HL-60 (cell line): ENCODE measurements at regions not wholly inside any gene's neighbourhood (a gene's known extent, or its start where the extent isn't known, plus 50 kb on each side); places are given as distances from the start of the nearest gene placed in this dataset.
A peak's percentile ranks its signal among the peaks of the same experiment; 100 is the strongest.

ENCODE experiments used
- DNase-seq, 2 experiments: peaks; one replicate each; pipeline ENCODE4 v3.0.0-alpha.2; 2010 to 2020; ENCODE audit warnings: low read depth in 1 of 2, low spot score in 1 of 2
- H3K27ac ChIP-seq: fragments of 250-450 bp; sonication (Bioruptor Pico); replicated peaks from 2 replicates; pipeline ENCODE4 v1.5.1; 2020; ENCODE audit warnings: mild to moderate bottlenecking, moderate library complexity
- H3K27me3 ChIP-seq: fragments of 250-450 bp; sonication (Bioruptor Pico); 2 replicates; pipeline ENCODE4 v1.5.1; 2021; ENCODE audit warnings: mild to moderate bottlenecking, moderate library complexity; ENCODE audit not compliant: insufficient read depth, poor library complexity, severe bottlenecking
- H3K4me3 ChIP-seq: replicated peaks from 2 replicates; pipeline ENCODE4 v1.5.1; 2011; ENCODE audit warnings: mild to moderate bottlenecking, control low read depth, low read length; ENCODE audit not compliant: insufficient read depth
- GABPA ChIP-seq: IDR thresholded peaks from 2 replicates; pipeline ENCODE4 v1.6.1; 2012; ENCODE audit warnings: low read depth
- POLR2AphosphoS5 ChIP-seq: IDR thresholded peaks from 2 replicates; pipeline ENCODE4 v1.6.1; 2012; ENCODE audit warnings: low read depth
- SPI1 ChIP-seq: IDR thresholded peaks from 2 replicates; pipeline ENCODE4 v1.6.1; 2012; ENCODE audit warnings: low read depth, mild to moderate bottlenecking, borderline replicate concordance
- TF ChIP-seq, protein P1 (sequence below): IDR thresholded peaks from one replicate; pipeline ENCODE4 v1.5.1; 2011; ENCODE audit warnings: low read length, control low read depth, inconsistent platforms; ENCODE audit not compliant: insufficient read depth
- TF ChIP-seq, protein P2 (sequence below): IDR thresholded peaks from 2 replicates; pipeline ENCODE4 v1.6.1; 2012; ENCODE audit warnings: low read depth; ENCODE audit not compliant: insufficient replicate concordance

DNA sequence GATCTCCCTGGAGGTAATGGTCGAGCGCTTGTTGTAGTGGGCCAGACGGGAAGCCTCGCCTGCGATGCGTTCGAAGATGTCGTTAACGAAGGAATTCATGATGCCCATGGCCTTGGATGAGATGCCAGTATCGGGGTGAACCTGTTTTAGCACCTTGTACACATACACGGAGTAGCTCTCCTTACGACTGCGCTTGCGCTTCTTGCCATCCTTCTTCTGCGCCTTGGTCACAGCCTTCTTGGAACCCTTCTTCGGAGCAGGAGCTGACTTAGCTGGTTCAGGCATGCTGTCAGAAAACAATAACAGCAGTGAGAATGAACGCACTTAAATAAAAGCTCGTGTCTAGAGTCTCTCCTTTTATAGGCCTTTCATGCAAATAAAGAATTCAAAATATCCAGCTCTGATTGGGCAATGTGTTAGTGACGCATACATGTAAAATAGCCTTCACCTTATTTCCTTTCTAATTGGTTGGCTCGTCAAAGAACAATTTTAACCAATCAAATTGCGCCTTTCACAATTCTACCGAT is 129.2 kb downstream of the HFE start:
- DNase-seq, result peak in 1 of 2 experiments; percentile 84
- Histone ChIP-seq H3K27ac (peak overlapping the region; percentile 82), H3K4me3 (peak overlapping the region; percentile 29), H3K27me3 (no peaks in the 10 kb centered on the region)
- TF ChIP-seq SPI1 (no peak), POLR2AphosphoS5 (peak; percentile 86)

DNA sequence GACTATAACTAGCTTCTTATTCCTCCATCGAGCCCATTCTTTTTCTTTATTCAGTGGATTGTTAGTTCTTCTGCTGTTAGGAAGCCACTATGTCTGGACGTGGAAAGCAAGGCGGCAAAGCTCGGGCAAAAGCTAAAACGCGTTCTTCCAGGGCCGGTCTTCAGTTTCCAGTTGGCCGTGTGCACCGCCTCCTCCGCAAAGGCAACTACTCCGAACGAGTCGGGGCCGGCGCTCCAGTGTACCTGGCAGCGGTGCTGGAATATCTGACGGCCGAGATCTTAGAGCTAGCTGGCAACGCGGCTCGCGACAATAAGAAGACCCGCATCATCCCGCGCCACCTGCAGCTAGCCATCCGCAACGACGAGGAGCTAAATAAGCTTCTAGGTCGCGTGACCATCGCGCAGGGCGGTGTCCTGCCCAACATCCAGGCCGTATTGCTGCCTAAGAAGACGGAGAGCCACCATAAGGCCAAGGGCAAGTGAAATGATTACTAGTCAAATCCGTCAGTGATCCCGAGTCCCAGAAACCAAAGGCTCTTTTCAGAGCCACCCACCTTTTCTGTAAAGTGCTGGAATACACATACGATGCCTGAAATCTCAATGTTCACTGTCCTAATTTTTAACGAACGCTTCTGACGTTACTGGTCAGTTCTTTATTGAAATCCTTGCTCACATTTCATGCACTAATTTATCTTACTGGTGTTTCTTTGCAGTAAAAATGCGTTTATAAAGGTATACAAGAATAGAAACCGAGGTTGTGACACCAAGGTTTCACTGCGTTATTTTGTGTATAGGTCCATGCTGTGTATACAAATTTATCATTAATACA is 129.9 kb downstream of the HFE start:
- H3K27me3 ChIP-seq, result no peaks in the 10 kb centered on the region
- peak overlapping the region; percentile 29 for H3K4me3 ChIP-seq
- no peak for TF ChIP-seq SPI1
- TF ChIP-seq, protein P1, sequence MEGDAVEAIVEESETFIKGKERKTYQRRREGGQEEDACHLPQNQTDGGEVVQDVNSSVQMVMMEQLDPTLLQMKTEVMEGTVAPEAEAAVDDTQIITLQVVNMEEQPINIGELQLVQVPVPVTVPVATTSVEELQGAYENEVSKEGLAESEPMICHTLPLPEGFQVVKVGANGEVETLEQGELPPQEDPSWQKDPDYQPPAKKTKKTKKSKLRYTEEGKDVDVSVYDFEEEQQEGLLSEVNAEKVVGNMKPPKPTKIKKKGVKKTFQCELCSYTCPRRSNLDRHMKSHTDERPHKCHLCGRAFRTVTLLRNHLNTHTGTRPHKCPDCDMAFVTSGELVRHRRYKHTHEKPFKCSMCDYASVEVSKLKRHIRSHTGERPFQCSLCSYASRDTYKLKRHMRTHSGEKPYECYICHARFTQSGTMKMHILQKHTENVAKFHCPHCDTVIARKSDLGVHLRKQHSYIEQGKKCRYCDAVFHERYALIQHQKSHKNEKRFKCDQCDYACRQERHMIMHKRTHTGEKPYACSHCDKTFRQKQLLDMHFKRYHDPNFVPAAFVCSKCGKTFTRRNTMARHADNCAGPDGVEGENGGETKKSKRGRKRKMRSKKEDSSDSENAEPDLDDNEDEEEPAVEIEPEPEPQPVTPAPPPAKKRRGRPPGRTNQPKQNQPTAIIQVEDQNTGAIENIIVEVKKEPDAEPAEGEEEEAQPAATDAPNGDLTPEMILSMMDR, result no peak
- TF ChIP-seq POLR2AphosphoS5, result peak; percentile 86; the same call in 1 of the 2 replicates
- peak overlapping the region; percentile 82 for H3K27ac ChIP-seq
- DNase-seq, result peak; percentile 55 to 87

DNA sequence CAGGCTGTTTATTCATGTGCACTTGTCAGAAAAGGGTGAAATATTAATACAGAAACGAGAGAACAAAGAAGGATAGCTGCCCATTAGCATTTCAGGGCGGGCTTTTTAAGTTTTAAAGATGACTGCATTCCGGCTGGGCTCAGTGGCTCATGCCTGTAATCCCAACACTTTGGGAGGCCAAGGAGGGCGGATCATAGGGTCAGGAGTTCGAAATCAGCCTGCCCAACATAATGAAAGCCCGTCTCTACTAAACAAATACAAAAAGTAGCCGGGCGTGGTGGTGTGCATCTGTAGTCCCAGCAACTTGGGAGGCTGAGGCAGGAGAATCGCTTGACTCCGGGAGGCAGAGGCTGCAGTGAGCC is 130.5 kb downstream of the HFE start:
- TF ChIP-seq, protein P1, result no peak
- TF ChIP-seq GABPA (no peak), SPI1 (no peak), POLR2AphosphoS5 (no peak)
- TF ChIP-seq, protein P2, sequence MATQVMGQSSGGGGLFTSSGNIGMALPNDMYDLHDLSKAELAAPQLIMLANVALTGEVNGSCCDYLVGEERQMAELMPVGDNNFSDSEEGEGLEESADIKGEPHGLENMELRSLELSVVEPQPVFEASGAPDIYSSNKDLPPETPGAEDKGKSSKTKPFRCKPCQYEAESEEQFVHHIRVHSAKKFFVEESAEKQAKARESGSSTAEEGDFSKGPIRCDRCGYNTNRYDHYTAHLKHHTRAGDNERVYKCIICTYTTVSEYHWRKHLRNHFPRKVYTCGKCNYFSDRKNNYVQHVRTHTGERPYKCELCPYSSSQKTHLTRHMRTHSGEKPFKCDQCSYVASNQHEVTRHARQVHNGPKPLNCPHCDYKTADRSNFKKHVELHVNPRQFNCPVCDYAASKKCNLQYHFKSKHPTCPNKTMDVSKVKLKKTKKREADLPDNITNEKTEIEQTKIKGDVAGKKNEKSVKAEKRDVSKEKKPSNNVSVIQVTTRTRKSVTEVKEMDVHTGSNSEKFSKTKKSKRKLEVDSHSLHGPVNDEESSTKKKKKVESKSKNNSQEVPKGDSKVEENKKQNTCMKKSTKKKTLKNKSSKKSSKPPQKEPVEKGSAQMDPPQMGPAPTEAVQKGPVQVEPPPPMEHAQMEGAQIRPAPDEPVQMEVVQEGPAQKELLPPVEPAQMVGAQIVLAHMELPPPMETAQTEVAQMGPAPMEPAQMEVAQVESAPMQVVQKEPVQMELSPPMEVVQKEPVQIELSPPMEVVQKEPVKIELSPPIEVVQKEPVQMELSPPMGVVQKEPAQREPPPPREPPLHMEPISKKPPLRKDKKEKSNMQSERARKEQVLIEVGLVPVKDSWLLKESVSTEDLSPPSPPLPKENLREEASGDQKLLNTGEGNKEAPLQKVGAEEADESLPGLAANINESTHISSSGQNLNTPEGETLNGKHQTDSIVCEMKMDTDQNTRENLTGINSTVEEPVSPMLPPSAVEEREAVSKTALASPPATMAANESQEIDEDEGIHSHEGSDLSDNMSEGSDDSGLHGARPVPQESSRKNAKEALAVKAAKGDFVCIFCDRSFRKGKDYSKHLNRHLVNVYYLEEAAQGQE, result no peak
- no peaks in the 10 kb centered on the region for H3K27me3 ChIP-seq
- no peak overlapping the region for H3K4me3 ChIP-seq
- DNase-seq, result no peak
- peak overlapping the region; percentile 82 for H3K27ac ChIP-seq

DNA sequence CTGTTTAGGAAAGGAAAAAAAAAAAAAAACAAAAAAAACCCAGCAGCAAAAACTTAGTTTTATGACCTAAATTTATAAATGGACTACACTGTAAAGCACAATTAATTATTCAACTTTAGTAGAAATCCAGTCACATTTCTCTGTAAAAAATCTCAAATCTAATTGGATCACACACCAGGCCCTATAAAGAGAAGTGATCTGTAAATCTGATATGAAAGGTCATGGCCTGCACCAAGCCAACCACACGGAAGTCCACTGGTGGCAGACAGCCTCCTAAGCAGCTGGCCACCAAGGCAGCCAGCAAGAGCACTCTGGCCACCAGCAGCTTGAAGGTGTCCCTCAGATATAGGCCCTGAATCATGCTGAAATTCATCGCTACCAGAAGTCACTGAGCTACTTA is 131.6 kb downstream of the HFE start:
- Histone ChIP-seq H3K27ac (no peak overlapping the region), H3K27me3 (no peaks in the 10 kb centered on the region), H3K4me3 (no peak overlapping the region)
- TF ChIP-seq POLR2AphosphoS5 (no peak), SPI1 (no peak), GABPA (no peak)
- TF ChIP-seq, protein P2, result no peak
- TF ChIP-seq, protein P1, result no peak
- no peak for DNase-seq
